Trophoblast cell (in vitro differentiated cells and primary cell): ENCODE measurements at regions not wholly inside any gene's neighbourhood (a gene's known extent, or its start where the extent isn't known, plus 50 kb on each side); places are given as distances from the start of the nearest gene placed in this dataset.

Source experiments
- DNase-seq, 2 donors: peaks; one replicate each; pipeline ENCODE4 v3.0.0-alpha.2; 2016
- H2AFZ ChIP-seq: 2 replicates; pipeline ENCODE4 v1.6.1; 2013; ENCODE audit warnings: low read length, moderate library complexity, mild to moderate bottlenecking; ENCODE audit not compliant: insufficient read depth, poor library complexity
- H2AK5ac ChIP-seq: 2 replicates; pipeline ENCODE4 v1.6.1; 2013; ENCODE audit warnings: mild to moderate bottlenecking, low read length
- H2BK120ac ChIP-seq: 2 replicates; pipeline ENCODE4 v1.6.1; 2013; ENCODE audit warnings: low read length, mild to moderate bottlenecking, moderate library complexity; ENCODE audit not compliant: insufficient read depth, poor library complexity
- H2BK12ac ChIP-seq: 2 replicates; pipeline ENCODE4 v1.6.1; 2013; ENCODE audit warnings: mild to moderate bottlenecking, low read length, moderate library complexity
- H2BK5ac ChIP-seq: 2 replicates; pipeline ENCODE4 v1.6.1; 2013; ENCODE audit warnings: low read length, low read depth, moderate library complexity, mild to moderate bottlenecking; ENCODE audit not compliant: poor library complexity
- H3K14ac ChIP-seq: 2 replicates; pipeline ENCODE4 v1.6.1; 2013; ENCODE audit warnings: mild to moderate bottlenecking, low read length
- H3K18ac ChIP-seq: 2 replicates; pipeline ENCODE4 v1.6.1; 2013; ENCODE audit warnings: mild to moderate bottlenecking, low read length
- H3K23ac ChIP-seq: 2 replicates; pipeline ENCODE4 v1.6.1; 2013; ENCODE audit warnings: low read length
- H3K27ac ChIP-seq: 2 replicates; pipeline ENCODE4 v1.5.1; 2013; ENCODE audit warnings: low read depth, mild to moderate bottlenecking, inconsistent platforms, low read length, moderate library complexity
- H3K27me3 ChIP-seq: 2 replicates; pipeline ENCODE4 v1.6.1; 2013; ENCODE audit warnings: inconsistent platforms, mild to moderate bottlenecking, low read length, moderate library complexity; ENCODE audit not compliant: insufficient read depth
- H3K36me3 ChIP-seq, 2 experiments: 1 replicate in 1 of 2; 2 replicates in 1 of 2; pipeline ENCODE4 v1.6.1; 2013; ENCODE audit warnings: low read length in 2 of 2, mild to moderate bottlenecking in 2 of 2, moderate library complexity in 1 of 2; ENCODE audit not compliant: insufficient read depth in 2 of 2, control insufficient read depth in 1 of 2
- H3K4ac ChIP-seq: 2 replicates; pipeline ENCODE4 v1.6.1; 2013; ENCODE audit warnings: low read depth, mild to moderate bottlenecking, low read length, moderate library complexity
- H3K4me1 ChIP-seq, 2 experiments: 1 replicate in 1 of 2; 2 replicates in 1 of 2; pipeline ENCODE4 v1.6.1; 2013; ENCODE audit warnings: low read length in 2 of 2, mild to moderate bottlenecking in 2 of 2, moderate library complexity in 1 of 2; ENCODE audit not compliant: insufficient read depth in 2 of 2, control insufficient read depth in 1 of 2
- H3K4me2 ChIP-seq: 2 replicates; pipeline ENCODE4 v1.6.1; 2013; ENCODE audit warnings: inconsistent platforms, mild to moderate bottlenecking, low read length, moderate library complexity
- H3K4me3 ChIP-seq: 2 replicates; pipeline ENCODE4 v1.5.1; 2013; ENCODE audit warnings: mild to moderate bottlenecking, low read depth, low read length, inconsistent platforms
- H3K79me1 ChIP-seq: one replicate; pipeline ENCODE4 v1.6.1; 2013; ENCODE audit warnings: low read length
- H3K79me2 ChIP-seq: 2 replicates; pipeline ENCODE4 v1.6.1; 2013; ENCODE audit warnings: low read length, mild to moderate bottlenecking; ENCODE audit not compliant: control insufficient read depth, insufficient read depth, poor library complexity
- H3K9ac ChIP-seq: 2 replicates; pipeline ENCODE4 v1.6.1; 2013; ENCODE audit warnings: mild to moderate bottlenecking, low read length
- H3K9me3 ChIP-seq: 2 replicates; pipeline ENCODE4 v1.6.1; 2013; ENCODE audit warnings: low read depth, mild to moderate bottlenecking, control low read depth, inconsistent platforms, low read length; ENCODE audit not compliant: insufficient read depth
- H4K12ac ChIP-seq: 2 replicates; pipeline ENCODE4 v1.6.1; 2013; ENCODE audit warnings: low read depth, mild to moderate bottlenecking, low read length, moderate library complexity
- H4K8ac ChIP-seq: 2 replicates; pipeline ENCODE4 v1.6.1; 2013; ENCODE audit warnings: low read depth, mild to moderate bottlenecking, low read length, moderate library complexity
- H4K91ac ChIP-seq: one replicate; pipeline ENCODE4 v1.6.1; 2013; ENCODE audit warnings: low read depth, mild to moderate bottlenecking, low read length, moderate library complexity
- WGBS: extraction: QIAGEN DNeasy Blood & Tissue Kit; methylation state at CpG from one replicate; pipeline ENCODE4 v1.1.7; 2013; ENCODE audit warnings: missing lambda C conversion rate; ENCODE audit not compliant: insufficient read length, insufficient coverage; ENCODE audit errors: extremely low coverage; 5-methylcytosine and 5-hydroxymethylcytosine counted together

DNA sequence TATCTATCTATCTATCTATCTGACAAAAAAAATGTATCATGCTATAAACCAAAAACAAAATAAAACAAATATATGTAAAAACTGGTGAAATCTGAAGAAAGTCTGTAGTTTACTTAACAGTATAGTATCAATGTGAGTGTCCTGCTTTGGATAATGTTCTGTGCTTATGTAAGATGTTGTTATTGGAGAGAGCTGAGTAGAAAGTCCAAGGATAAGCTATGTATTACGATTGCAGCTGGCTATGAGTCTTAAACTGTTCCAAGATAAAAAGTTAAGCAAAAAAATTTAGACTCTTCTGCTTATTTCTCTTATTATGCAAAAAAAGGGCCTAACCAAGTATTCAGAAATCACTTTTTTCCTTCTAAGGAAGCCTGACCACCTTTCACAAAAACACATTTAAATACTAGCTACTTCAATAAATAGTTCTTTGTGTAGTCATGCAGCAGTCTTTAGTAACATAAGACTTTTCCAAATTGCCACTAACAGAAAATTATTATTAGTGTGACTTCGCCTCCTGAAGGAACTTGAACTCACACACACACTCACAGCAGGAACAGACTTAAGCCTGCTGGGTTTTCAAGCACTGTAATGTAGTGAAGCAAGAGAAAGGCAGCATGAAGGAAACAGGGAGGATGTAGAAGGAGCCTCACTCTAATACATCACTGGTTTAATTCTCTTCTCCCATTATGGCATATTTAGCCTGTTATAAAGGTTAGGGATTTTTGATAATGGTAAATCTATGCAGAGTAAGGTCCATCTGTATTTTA, 265.8 kb upstream of the GJE1 start:
- Histone ChIP-seq H3K79me2 (no peaks in the 10 kb centered on the region), H4K12ac (no peak overlapping the region), H3K18ac (no peak overlapping the region), H2AK5ac (no peak overlapping the region), H3K4ac (no peak overlapping the region), H3K4me1 (no peaks in the 10 kb centered on the region), H3K4me2 (no peak overlapping the region), H2AFZ (no peak overlapping the region), H2BK5ac (no peak overlapping the region), H3K4me3 (no peak overlapping the region), H3K14ac (no peak overlapping the region), H3K9me3 (no peaks in the 10 kb centered on the region), H2BK120ac (no peak overlapping the region), H3K36me3 (no peaks in the 10 kb centered on the region), H4K91ac (no peak overlapping the region), H2BK12ac (no peak overlapping the region), H3K23ac (no peak overlapping the region), H3K9ac (no peak overlapping the region), H3K27ac (no peak overlapping the region), H3K79me1 (no peaks in the 10 kb centered on the region), H3K27me3 (no peaks in the 10 kb centered on the region), H4K8ac (no peak overlapping the region)
- WGBS: no CpG with 5 or more reads among the region's 2 CpGs
- no peak for DNase-seq

GRCh38 chr6:141851063-141851462, 281.7 kb upstream of the GJE1 start:
- Histone ChIP-seq H3K79me2 (no peaks in the 10 kb centered on the region), H3K27ac (no peak overlapping the region), H3K23ac (no peak overlapping the region), H2BK12ac (no peak overlapping the region), H3K4ac (no peak overlapping the region), H2BK120ac (no peak overlapping the region), H2AFZ (no peak overlapping the region), H2BK5ac (no peak overlapping the region), H3K18ac (no peak overlapping the region), H3K79me1 (no peaks in the 10 kb centered on the region), H2AK5ac (no peak overlapping the region), H3K4me3 (no peak overlapping the region), H3K9me3 (no peaks in the 10 kb centered on the region), H3K4me1 (no peaks in the 10 kb centered on the region), H3K36me3 (no peaks in the 10 kb centered on the region), H3K9ac (no peak overlapping the region), H3K14ac (no peak overlapping the region), H4K91ac (no peak overlapping the region), H3K27me3 (no peaks in the 10 kb centered on the region), H3K4me2 (no peak overlapping the region), H4K12ac (no peak overlapping the region), H4K8ac (no peak overlapping the region)
- no CpG with 5 or more reads among the region's 3 CpGs for WGBS
- DNase-seq: no peak

DNA sequence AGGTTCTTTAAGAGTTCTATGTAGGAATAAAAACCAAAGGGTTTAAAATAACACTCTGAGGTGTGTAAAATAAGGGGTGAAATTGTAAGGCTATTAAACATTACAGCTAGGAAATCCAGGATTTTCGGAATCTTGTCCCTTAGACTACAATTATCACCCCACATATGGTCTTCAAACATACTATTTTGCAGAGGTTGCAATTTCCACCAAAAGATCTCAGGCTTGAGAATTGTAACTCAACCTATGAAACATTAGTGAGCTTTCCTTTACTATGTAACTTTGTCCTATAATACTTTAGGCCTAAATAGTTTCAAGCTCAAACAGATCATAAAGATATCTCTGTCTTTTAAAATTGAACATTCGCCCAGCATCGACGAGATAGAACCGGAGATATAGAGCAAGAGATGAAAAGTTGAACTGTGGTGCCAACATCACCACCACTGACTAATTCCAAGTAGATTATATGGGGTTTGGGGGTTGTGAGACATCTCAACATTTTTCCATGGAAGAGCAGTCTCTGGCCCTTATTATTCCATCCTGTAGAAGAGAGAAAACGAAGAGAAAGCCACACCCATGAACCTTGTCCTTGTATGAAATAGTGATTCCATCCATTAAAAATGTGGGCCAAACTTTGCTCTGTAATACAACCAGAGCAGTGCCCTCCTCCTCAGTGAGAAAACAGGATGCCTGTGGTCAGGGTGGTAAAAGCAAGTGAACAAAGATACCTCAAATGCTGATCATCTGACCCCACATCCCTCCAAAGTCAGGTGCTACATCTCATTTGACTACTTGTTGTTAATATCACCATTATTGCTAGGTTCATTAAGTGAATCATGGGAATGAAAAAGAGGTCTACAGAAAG, 284.5 kb upstream of the GJE1 start:
- H4K12ac ChIP-seq: no peak overlapping the region
- no peak overlapping the region for H3K27ac ChIP-seq
- H4K91ac ChIP-seq: no peak overlapping the region
- no peaks in the 10 kb centered on the region for H3K4me1 ChIP-seq
- no peaks in the 10 kb centered on the region for H3K79me2 ChIP-seq
- H3K9me3 ChIP-seq: no peaks in the 10 kb centered on the region
- H3K36me3 ChIP-seq: no peaks in the 10 kb centered on the region
- H2BK12ac ChIP-seq: no peak overlapping the region
- H3K4me3 ChIP-seq: no peak overlapping the region
- H3K27me3 ChIP-seq: no peaks in the 10 kb centered on the region
- no peak overlapping the region for H2BK5ac ChIP-seq
- peak overlapping the region; percentile 52 for H3K23ac ChIP-seq
- H3K79me1 ChIP-seq: no peaks in the 10 kb centered on the region
- H3K18ac ChIP-seq: no peak overlapping the region
- H3K4me2 ChIP-seq: no peak overlapping the region
- WGBS: no CpG with 5 or more reads among the region's 6 CpGs
- no peak overlapping the region for H2AK5ac ChIP-seq
- no peak overlapping the region for H3K14ac ChIP-seq
- no peak for DNase-seq
- H2AFZ ChIP-seq: no peak overlapping the region
- H3K4ac ChIP-seq: no peak overlapping the region
- H2BK120ac ChIP-seq: no peak overlapping the region
- H3K9ac ChIP-seq: no peak overlapping the region
- H4K8ac ChIP-seq: no peak overlapping the region

DNA sequence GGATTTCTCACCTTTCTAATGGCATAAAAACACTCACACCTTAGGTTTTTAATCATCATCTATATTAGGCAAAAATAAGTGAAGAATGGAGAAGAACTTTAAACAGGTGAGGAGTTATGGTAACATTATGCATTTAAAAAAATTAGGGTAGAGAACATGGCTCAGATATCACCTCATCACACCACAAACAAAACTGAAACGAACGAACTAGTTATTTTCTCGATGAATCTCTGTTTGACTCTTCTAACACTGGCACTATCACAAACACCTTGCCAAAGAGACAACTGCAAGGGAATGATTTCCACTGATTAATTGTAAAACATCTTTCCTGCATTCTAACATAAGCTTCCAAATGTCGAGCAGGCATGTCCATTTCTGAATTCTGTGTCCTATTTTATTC, 286.1 kb upstream of the GJE1 start:
- H3K18ac ChIP-seq: no peak overlapping the region
- no peak overlapping the region for H3K27ac ChIP-seq
- H3K36me3 ChIP-seq: no peaks in the 10 kb centered on the region
- no peak overlapping the region for H3K4ac ChIP-seq
- H2BK12ac ChIP-seq: no peak overlapping the region
- WGBS: no CpG with 5 or more reads among the region's 4 CpGs
- H3K14ac ChIP-seq: no peak overlapping the region
- no peaks in the 10 kb centered on the region for H3K79me2 ChIP-seq
- no peaks in the 10 kb centered on the region for H3K9me3 ChIP-seq
- H3K9ac ChIP-seq: no peak overlapping the region
- H3K27me3 ChIP-seq: no peaks in the 10 kb centered on the region
- no peak overlapping the region for H3K23ac ChIP-seq
- H2AK5ac ChIP-seq: no peak overlapping the region
- no peak for DNase-seq
- no peak overlapping the region for H3K4me3 ChIP-seq
- no peak overlapping the region for H4K12ac ChIP-seq
- no peaks in the 10 kb centered on the region for H3K4me1 ChIP-seq
- no peak overlapping the region for H4K8ac ChIP-seq
- H4K91ac ChIP-seq: no peak overlapping the region
- H2BK5ac ChIP-seq: no peak overlapping the region
- no peak overlapping the region for H2BK120ac ChIP-seq
- H3K4me2 ChIP-seq: no peak overlapping the region
- no peak overlapping the region for H2AFZ ChIP-seq
- no peaks in the 10 kb centered on the region for H3K79me1 ChIP-seq
